HCT116 (cell line): ENCODE measurements at regions not wholly inside any gene's neighbourhood (a gene's known extent, or its start where the extent isn't known, plus 50 kb on each side); places are given as distances from the start of the nearest gene placed in this dataset.

Source experiments
- ATAC-seq: fragments of 200-7000 bp; cut with Tn5 transposase; 2 replicates; pipeline ENCODE4 v1.9.1; 2020; ENCODE audit warnings: mild to moderate bottlenecking, moderate library complexity
- BruUV-seq: library from RNA; stranded (reverse); fragments of 400-500 nt; replicated peaks from 2 replicates; lab custom pipeline; 2021; lab: Mats Ljungman, UMichigan
- CTCF ChIA-PET: fragments of 300-600 bp; sonication (Branson Sonifier 250); formaldehyde crosslinking; loops from one replicate; lab custom pipeline; 2021; ENCODE audit warnings: antibody characterized with exemption; lab: Charles Lee
- POLR2A ChIA-PET: fragments of 300-600, 350-600 bp; sonication (Branson Sonifier 250); formaldehyde crosslinking; loops from one replicate; lab custom pipeline; 2021; ENCODE audit warnings: antibody characterized with exemption; lab: Charles Lee
- RAD21 ChIA-PET, 2 experiments: fragments of 300-600 bp; sonication (Branson Sonifier 250); formaldehyde crosslinking; loops; one replicate each; lab custom pipeline; 2023; ENCODE audit warnings: low total read pairs in 2 of 2; ENCODE audit not compliant: uncharacterized antibody in 2 of 2, unreplicated experiment in 2 of 2, low non-redundant PET in 1 of 2; lab: Charles Lee
- DNase-seq: peaks from one replicate; pipeline ENCODE4 v3.0.0-alpha.2; 2010; ENCODE audit warnings: low read depth, low spot score
- H2AFZ ChIP-seq: fragments of 200-600 bp; shearing (Covaris generic), sonication (generic); 2 replicates; pipeline ENCODE4 v1.6.1; 2017; ENCODE audit warnings: low read depth, mixed run types, mixed read lengths, antibody characterized with exemption, low read length; ENCODE audit not compliant: poor library complexity, severe bottlenecking
- H3K27ac ChIP-seq: 2 replicates; pipeline ENCODE4 v1.5.1; 2012; ENCODE audit warnings: low read depth, low read length
- H3K27me3 ChIP-seq: fragments of 200-600 bp; sonication (generic); 2 replicates; pipeline ENCODE4 v1.6.1; 2016; ENCODE audit warnings: mixed run types, low read length, mixed read lengths; ENCODE audit not compliant: insufficient read depth
- H3K36me3 ChIP-seq, 2 experiments: fragments of 200-500 bp in 1 of 2; fragments of 200-600 bp in 1 of 2; sonication (Bioruptor generic) in 1 of 2; sonication (generic) in 1 of 2; 2 replicates each; pipeline versions ENCODE4 v1.5.1 to v1.6.1; 2014 to 2016; ENCODE audit warnings: low read length in 2 of 2, inconsistent platforms in 1 of 2, mixed read lengths in 1 of 2, mixed run types in 1 of 2; ENCODE audit not compliant: insufficient read depth in 2 of 2, control insufficient read depth in 1 of 2
- H3K4me1 ChIP-seq, 2 experiments: fragments of 200-600 bp in 1 of 2; sonication (generic) in 1 of 2; 2 replicates each; pipeline versions ENCODE4 v1.5.1 to v1.6.1; 2012 to 2017; ENCODE audit warnings: low read length in 2 of 2, inconsistent platforms in 1 of 2, mild to moderate bottlenecking in 1 of 2, mixed read lengths in 1 of 2, mixed run types in 1 of 2, moderate library complexity in 1 of 2; ENCODE audit not compliant: insufficient read depth in 2 of 2, control insufficient read depth in 1 of 2
- H3K4me2 ChIP-seq: fragments of 200-600 bp; sonication (generic); 2 replicates; pipeline ENCODE4 v1.6.1; 2017; ENCODE audit warnings: mixed run types, low read length, mixed read lengths
- H3K4me3 ChIP-seq, 2 experiments: fragments of 200-600 bp in 1 of 2; sonication (generic) in 1 of 2; replicated peaks in 1 of 2; 2 replicates each; pipeline ENCODE4 v1.5.1; 2011 to 2016; ENCODE audit warnings: low read length in 2 of 2, control low read depth in 1 of 2, low read depth in 1 of 2, mild to moderate bottlenecking in 1 of 2, mixed read lengths in 1 of 2, mixed run types in 1 of 2
- H3K79me2 ChIP-seq: fragments of 200-600 bp; sonication (generic); 2 replicates; pipeline ENCODE4 v1.6.1; 2017; ENCODE audit warnings: mild to moderate bottlenecking, mixed run types, low read length, moderate library complexity, mixed read lengths; ENCODE audit not compliant: insufficient read depth
- H3K9ac ChIP-seq: fragments of 200-600 bp; sonication (generic); 2 replicates; pipeline ENCODE4 v1.6.1; 2016; ENCODE audit warnings: low read length, mixed read lengths
- H3K9me2 ChIP-seq: fragments of 200-600 bp; sonication (generic), shearing (Covaris generic); 2 replicates; pipeline ENCODE4 v1.6.1; 2017; ENCODE audit warnings: mixed run types, mild to moderate bottlenecking, moderate library complexity; ENCODE audit not compliant: insufficient read depth
- H3K9me3 ChIP-seq, 2 experiments: fragments of 200-500 bp in 1 of 2; fragments of 200-600 bp in 1 of 2; sonication (Bioruptor generic) in 1 of 2; sonication (generic) in 1 of 2; 2 replicates each; pipeline ENCODE4 v1.6.1; 2014 to 2017; ENCODE audit warnings: low read length in 2 of 2, mixed read lengths in 2 of 2, inconsistent platforms in 1 of 2, low read depth in 1 of 2, mild to moderate bottlenecking in 1 of 2, mixed run types in 1 of 2, moderate library complexity in 1 of 2; ENCODE audit not compliant: control insufficient read depth in 1 of 2, insufficient read depth in 1 of 2
- H4K20me1 ChIP-seq: fragments of 200-600 bp; sonication (generic), shearing (Covaris generic); 2 replicates; pipeline ENCODE4 v1.6.1; 2017; ENCODE audit warnings: mixed run types, mild to moderate bottlenecking, moderate library complexity; ENCODE audit not compliant: insufficient read depth
- ATF3 ChIP-seq: IDR thresholded peaks from 2 replicates; pipeline ENCODE4 v1.6.1; 2012
- CEBPB ChIP-seq: IDR thresholded peaks from 2 replicates; pipeline ENCODE4 v1.6.1; 2012; ENCODE audit warnings: low read depth
- CTCF ChIP-seq, 3 experiments: fragments of 200-600 bp in 1 of 3; sonication (generic) in 1 of 3; IDR thresholded peaks in 2 of 3; conservative IDR thresholded peaks in 1 of 3; 2 replicates each; pipeline ENCODE4 v1.5.1; 2012 to 2017; ENCODE audit warnings: low read depth in 2 of 3, low read length in 2 of 3, antibody characterized with exemption in 1 of 3, borderline replicate concordance in 1 of 3, control low read depth in 1 of 3, mild to moderate bottlenecking in 1 of 3, mixed read lengths in 1 of 3, mixed run types in 1 of 3, moderate library complexity in 1 of 3; ENCODE audit not compliant: insufficient read depth in 1 of 3
- EZH2phosphoT487 ChIP-seq: fragments of 200-600 bp; IDR thresholded peaks from 2 replicates; pipeline ENCODE4 v1.6.1; 2018; ENCODE audit warnings: antibody characterized with exemption, borderline replicate concordance
- POLR2AphosphoS5 ChIP-seq: IDR thresholded peaks from 2 replicates; pipeline ENCODE4 v1.6.1; 2011; ENCODE audit warnings: mild to moderate bottlenecking, low read depth, low read length, moderate library complexity
- SIN3A ChIP-seq: IDR thresholded peaks from 2 replicates; pipeline ENCODE4 v1.6.1; 2012; ENCODE audit warnings: low read depth
- SRF ChIP-seq: IDR thresholded peaks from 2 replicates; pipeline ENCODE4 v1.6.1; 2012; ENCODE audit warnings: low read depth
- TCF7L2 ChIP-seq: IDR thresholded peaks from 2 replicates; pipeline ENCODE4 v1.7.0; 2011; ENCODE audit warnings: borderline replicate concordance, inconsistent platforms; ENCODE audit not compliant: insufficient read depth, insufficient read length; ENCODE audit errors: extremely low read depth
- intact Hi-C: fragments of 100-400 bp; cut with micrococcal nuclease; formaldehyde crosslinking; loops from 2 replicates; pipeline ENCODE4 v1.10.0; 2022

- H4K20me1 ChIP-seq: no peaks in the 10 kb centered on the region
- intact Hi-C loops: loop anchor here (10.0 kb wide), 1 partner anchor 237 kb away; no protein-coding TSS in a partner anchor
- POLR2A ChIA-PET: interaction anchor here (0.7 kb wide), 1 partner anchor 13 kb away, joined by 3 read pairs; no protein-coding TSS in a partner anchor
These were observed 143.7 kb upstream of the GNAO1 start for GRCh38 chr16:56047307-56048234.

More at GRCh38 chr16:56047307-56048234, 143.7 kb upstream of the GNAO1 start:
- Histone ChIP-seq H3K4me2 (no peak overlapping the region), H3K4me3 (no peak overlapping the region), H3K9me2 (no peaks in the 10 kb centered on the region), H2AFZ (no peak overlapping the region), H3K27me3 (peaks cover 13% of the 10 kb centered on the region), H3K9me3 (no peaks in the 10 kb centered on the region), H3K79me2 (no peaks in the 10 kb centered on the region), H3K27ac (no peak overlapping the region), H3K9ac (no peak overlapping the region), H3K36me3 (no peaks in the 10 kb centered on the region), H3K4me1 (no peaks in the 10 kb centered on the region)
- RAD21 ChIA-PET: no interaction called here
- DNase-seq (no peak), ATAC-seq (no peak)
- BruUV-seq: no TSS peak
- CTCF ChIA-PET: no interaction called here
- TF ChIP-seq TCF7L2 (no peak), SRF (no peak), CTCF (IDR thresholded peaks at IDR 0.05 in 2 of 3, conservative IDR thresholded peaks at IDR 0.05 in 1 of 3; ENCODE audit: borderline replicate concordance in 1 of 3, insufficient read depth in 1 of 3, low read depth in 2 of 3, low read length in 2 of 3) (no peak), POLR2AphosphoS5 (no peak), CEBPB (no peak), ATF3 (no peak), SIN3A (no peak), EZH2phosphoT487 (no peak)
